Colonic mucosa (tissue), 4 donors: ENCODE measurements at regions not wholly inside any gene's neighbourhood (a gene's known extent, or its start where the extent isn't known, plus 50 kb on each side); places are given as distances from the start of the nearest gene placed in this dataset.

Experiments used
- DNase-seq: peaks from one replicate; pipeline ENCODE4 v3.0.0-alpha.2; 2020
- H3K27ac ChIP-seq: fragments of 200-600 bp; one replicate; pipeline ENCODE4 v1.8.0; 2021
- H3K27me3 ChIP-seq: fragments of 200-600 bp; one replicate; pipeline ENCODE4 v1.8.0; 2021
- H3K36me3 ChIP-seq: fragments of 200-600 bp; one replicate; pipeline ENCODE4 v1.8.0; 2021
- H3K4me1 ChIP-seq: fragments of 200-600 bp; one replicate; pipeline ENCODE4 v1.8.0; 2021; ENCODE audit warnings: mild to moderate bottlenecking
- H3K4me3 ChIP-seq: fragments of 200-600 bp; one replicate; pipeline ENCODE4 v1.8.0; 2021
- H3K9ac ChIP-seq, 2 donors: one replicate each; pipeline ENCODE4 v1.7.0; 2013; ENCODE audit warnings: control low read depth in 2 of 2, low read depth in 2 of 2, low read length in 2 of 2
- H3K9me3 ChIP-seq: fragments of 200-600 bp; one replicate; pipeline ENCODE4 v1.8.0; 2021
- CTCF ChIP-seq: fragments of 200-600 bp; IDR thresholded peaks from one replicate; pipeline ENCODE4 v1.8.0; 2022; ENCODE audit warnings: antibody characterized with exemption, mild to moderate bottlenecking
- intact Hi-C: fragments of 100-400 bp; cut with DNase I; formaldehyde crosslinking; loops from one replicate; pipeline ENCODE4 v1.14.1; 2022
- donor health status: healthy.
- donor health status: DM: no; HTN: no; CAD: no.
- donor health status: DM: no; HTN: no; CAD: no.

DNA sequence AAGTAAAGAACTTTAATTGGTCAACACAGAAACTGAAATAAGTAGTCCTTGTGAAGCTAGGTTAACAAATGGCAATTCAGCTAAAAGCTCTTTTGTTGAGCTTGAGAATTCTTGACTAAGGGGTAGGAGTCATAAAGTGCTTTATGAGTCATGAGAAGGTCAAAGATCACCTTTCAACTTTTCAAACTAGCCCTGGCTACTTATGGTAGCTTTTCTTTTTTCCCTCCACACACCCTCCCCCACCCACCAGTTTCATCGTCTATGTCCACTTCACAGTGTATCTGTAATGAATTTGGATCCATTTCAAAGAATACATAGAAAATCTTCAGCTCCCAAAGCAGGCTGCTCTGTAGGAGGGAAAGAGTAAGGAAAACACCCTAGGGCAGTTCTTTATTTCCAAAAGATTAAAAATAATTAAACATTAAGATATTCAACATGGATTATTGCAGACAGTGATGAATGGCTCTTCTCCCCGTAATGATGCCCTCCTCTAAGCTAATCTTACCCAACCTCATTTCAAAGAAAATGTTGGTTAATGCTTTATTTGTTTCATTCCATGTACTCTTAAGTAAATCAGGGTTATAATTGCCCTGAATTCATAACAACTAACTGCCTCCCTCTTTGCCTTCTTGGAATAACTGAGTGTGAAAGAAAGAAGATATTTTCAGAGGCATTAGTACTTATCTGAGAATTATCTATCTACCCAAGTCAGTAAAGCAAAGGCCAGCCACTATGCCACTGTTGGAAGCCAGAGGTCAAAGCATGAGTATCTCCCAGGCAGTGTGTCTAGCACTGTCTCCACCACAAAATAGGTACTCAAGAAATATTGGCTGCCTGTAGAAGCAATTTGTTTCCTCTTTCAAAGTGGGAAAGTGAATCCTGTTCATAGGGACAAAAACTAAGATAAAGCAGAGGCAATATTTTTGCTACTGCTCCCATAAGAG, 290.6 kb downstream of the PIK3R1 start:
- Histone ChIP-seq H3K36me3 (no peaks in the 10 kb centered on the region), H3K27ac (no peak overlapping the region), H3K9me3 (no peaks in the 10 kb centered on the region), H3K27me3 (no peaks in the 10 kb centered on the region), H3K9ac (no peak overlapping the region), H3K4me3 (no peak overlapping the region), H3K4me1 (no peaks in the 10 kb centered on the region)
- TF ChIP-seq CTCF: no peak
- intact Hi-C loops: no loop called here
- peak; percentile 38 for DNase-seq

DNA sequence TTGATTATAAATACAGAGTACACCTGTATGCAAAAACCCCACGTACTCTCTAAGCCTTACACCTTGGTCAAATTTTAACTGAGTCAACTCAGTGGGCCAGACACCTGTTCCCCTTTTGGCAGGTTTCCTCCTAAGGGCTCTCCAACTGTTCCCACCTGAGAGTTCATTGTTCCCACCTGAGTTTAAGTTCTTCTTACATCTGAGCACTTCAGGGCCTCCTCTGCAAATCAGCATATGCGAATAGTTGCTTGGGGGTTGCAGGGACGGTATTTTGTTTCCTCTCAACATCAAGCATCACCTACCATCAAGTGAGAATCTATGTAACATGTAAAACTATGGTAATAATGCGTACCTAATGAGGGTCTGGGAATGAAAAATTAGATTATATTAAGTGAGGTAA, 300.0 kb downstream of the PIK3R1 start:
- intact Hi-C loops: no loop called here
- no peaks in the 10 kb centered on the region for H3K4me1 ChIP-seq
- no peak for DNase-seq
- no peaks in the 10 kb centered on the region for H3K36me3 ChIP-seq
- H3K9me3 ChIP-seq: no peaks in the 10 kb centered on the region
- H3K4me3 ChIP-seq: no peak overlapping the region
- H3K9ac ChIP-seq: no peak overlapping the region
- no peak for TF ChIP-seq CTCF
- no peaks in the 10 kb centered on the region for H3K27me3 ChIP-seq
- H3K27ac ChIP-seq: no peak overlapping the region

DNA sequence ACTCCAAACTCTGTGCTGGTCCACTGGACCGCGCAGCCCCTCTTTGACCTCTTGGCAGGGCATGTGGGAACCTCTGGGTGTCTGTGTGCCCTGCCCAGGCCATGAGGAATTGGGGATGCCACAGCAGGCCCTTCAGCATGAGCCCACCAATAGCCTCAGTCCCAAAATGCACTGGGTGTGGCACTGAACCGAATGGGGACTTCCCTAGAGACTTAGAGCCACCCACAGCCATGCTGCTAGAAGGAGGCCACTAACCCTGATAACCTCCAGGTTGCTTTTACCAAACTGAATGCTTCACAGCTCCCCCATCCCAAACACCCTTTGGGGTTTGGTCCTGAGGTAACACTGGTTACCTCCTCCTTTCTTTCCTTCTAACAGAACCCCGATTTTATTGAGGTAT, 302.7 kb downstream of the PIK3R1 start:
- DNase-seq: no peak
- no peak overlapping the region for H3K4me3 ChIP-seq
- intact Hi-C loops: no loop called here
- no peaks in the 10 kb centered on the region for H3K9me3 ChIP-seq
- H3K4me1 ChIP-seq: no peaks in the 10 kb centered on the region
- no peak for TF ChIP-seq CTCF
- no peaks in the 10 kb centered on the region for H3K36me3 ChIP-seq
- H3K9ac ChIP-seq: no peak overlapping the region
- H3K27ac ChIP-seq: no peak overlapping the region
- H3K27me3 ChIP-seq: no peaks in the 10 kb centered on the region

- H3K36me3 ChIP-seq: no peaks in the 10 kb centered on the region
- H3K4me1 ChIP-seq: no peaks in the 10 kb centered on the region
- no peak overlapping the region for H3K9ac ChIP-seq
- H3K4me3 ChIP-seq: no peak overlapping the region
- H3K27ac ChIP-seq: no peak overlapping the region
- DNase-seq: no peak
- H3K27me3 ChIP-seq: no peaks in the 10 kb centered on the region
- intact Hi-C loops: no loop called here
- no peaks in the 10 kb centered on the region for H3K9me3 ChIP-seq
- no peak for TF ChIP-seq CTCF
Measured at GRCh38 chr5:68519143-68519542, 303.6 kb downstream of the PIK3R1 start.

GRCh38 chr5:68521776-68522175, 306.2 kb downstream of the PIK3R1 start:
- DNase-seq: no peak
- Histone ChIP-seq H3K4me3 (no peak overlapping the region), H3K9ac (no peak overlapping the region), H3K9me3 (no peaks in the 10 kb centered on the region), H3K27ac (no peak overlapping the region), H3K4me1 (no peaks in the 10 kb centered on the region), H3K36me3 (no peaks in the 10 kb centered on the region), H3K27me3 (no peaks in the 10 kb centered on the region)
- intact Hi-C loops: no loop called here
- no peak for TF ChIP-seq CTCF
